Right lobe of liver (tissue), 6 donors: ENCODE measurements at regions not wholly inside any gene's neighbourhood (a gene's known extent, or its start where the extent isn't known, plus 50 kb on each side); places are given as distances from the start of the nearest gene placed in this dataset.

Experiments used
- ATAC-seq, 4 donors: fragments of 200-7000 bp; cut with Tn5 transposase; one replicate each; pipeline ENCODE4 v1.9.1; 2020; ENCODE audit warnings: mild to moderate bottlenecking in 4 of 4, moderate library complexity in 4 of 4
- DNase-seq, 3 donors: peaks; one replicate each; pipeline ENCODE4 v3.0.0-alpha.2; 2020
- H3K27ac ChIP-seq, 3 donors: fragments of 200-600 bp; one replicate each; pipeline ENCODE4 v1.8.0; 2022
- H3K27me3 ChIP-seq, 2 donors: fragments of 200-600 bp; one replicate each; pipeline ENCODE4 v1.8.0; 2022
- H3K36me3 ChIP-seq, 4 donors: fragments of 200-600 bp; sonication (generic) in 1 of 4; one replicate each; pipeline versions ENCODE4 v1.5.1 to v1.8.0; 2017 to 2022; ENCODE audit warnings: control low read depth in 1 of 4
- H3K4me1 ChIP-seq, 4 donors: fragments of 200-600 bp; sonication (generic) in 1 of 4; one replicate each; pipeline versions ENCODE4 v1.5.1 to v1.8.0; 2017 to 2022; ENCODE audit warnings: control low read depth in 1 of 4
- H3K4me3 ChIP-seq, 3 donors: fragments of 200-600 bp; one replicate each; pipeline ENCODE4 v1.8.0; 2022
- H3K9me3 ChIP-seq, 4 donors: fragments of 200-600 bp; sonication (generic) in 1 of 4; one replicate each; pipeline versions ENCODE4 v1.5.1 to v1.8.0; 2017 to 2022; ENCODE audit warnings: control low read depth in 1 of 4
- CTCF ChIP-seq, 4 donors: fragments of 200-600 bp in 3 of 4; fragments of 450-650 bp in 1 of 4; IDR thresholded peaks; one replicate each; pipeline versions ENCODE4 v1.5.1 to v1.8.0; 2016 to 2022; ENCODE audit warnings: antibody characterized with exemption in 4 of 4, mild to moderate bottlenecking in 2 of 4
- POLR2A ChIP-seq: fragments of 450-650 bp; IDR thresholded peaks from one replicate; pipeline ENCODE4 v1.6.1; 2017; ENCODE audit warnings: antibody characterized with exemption, mild to moderate bottlenecking
- WGBS: methylation state at CpG from one replicate; pipeline ENCODE4 v1.1.6; 2018; ENCODE audit warnings: low coverage, low lambda C conversion rate; ENCODE audit not compliant: insufficient coverage; ENCODE audit errors: missing lambda C conversion rate; 5-methylcytosine and 5-hydroxymethylcytosine counted together
- intact Hi-C, 2 donors: fragments of 100-400 bp; cut with DNase I; formaldehyde crosslinking; loops; one replicate each; pipeline versions ENCODE4 v1.11.2 to v1.14.1; 2022
- donor health status: DM: no; HTN: yes; CAD: no.
- donor health status: DM: no; HTN: no; CAD: no.
- donor health status: DM: no; HTN: no; CAD: no.
- donor health status: DM: no; HTN: yes; CAD: no.
- donor health status: DM: no; HTN: yes; CAD: no.

- Histone ChIP-seq H3K4me1 (no peaks in the 10 kb centered on the region), H3K4me3 (no peak overlapping the region), H3K36me3 (no peaks in the 10 kb centered on the region), H3K27ac (no peak overlapping the region), H3K9me3 (no peaks in the 10 kb centered on the region), H3K27me3 (no peaks in the 10 kb centered on the region)
- no peak for ATAC-seq
- WGBS: 39% methylated on average over 5 of the region's 5 CpGs
- DNase-seq: no peak
- intact Hi-C loops: no loop called here
- TF ChIP-seq POLR2A (no peak), CTCF (IDR thresholded peaks at IDR 0.05) (no peak)
These were observed 194.3 kb upstream of the MDFIC2 start for GRCh38 chr3:70506775-70507174.

- TF ChIP-seq CTCF (IDR thresholded peaks at IDR 0.05) (no peak), POLR2A (no peak)
- no peaks in the 10 kb centered on the region for H3K27me3 ChIP-seq
- no peak overlapping the region for H3K4me3 ChIP-seq
- no peak for ATAC-seq
- intact Hi-C loops: no loop called here
- H3K27ac ChIP-seq: no peak overlapping the region
- H3K36me3 ChIP-seq: no peaks in the 10 kb centered on the region
- DNase-seq: no peak
- 25% methylated on average over 3 of the region's 3 CpGs for WGBS
- H3K4me1 ChIP-seq: no peaks in the 10 kb centered on the region
- no peaks in the 10 kb centered on the region for H3K9me3 ChIP-seq
These were observed 189.1 kb upstream of the MDFIC2 start for GRCh38 chr3:70501561-70501960.

- Histone ChIP-seq H3K27ac (no peak overlapping the region), H3K4me3 (no peak overlapping the region), H3K36me3 (no peaks in the 10 kb centered on the region), H3K27me3 (no peaks in the 10 kb centered on the region), H3K4me1 (no peaks in the 10 kb centered on the region), H3K9me3 (no peaks in the 10 kb centered on the region)
- no peak for TF ChIP-seq CTCF (IDR thresholded peaks at IDR 0.05)
- TF ChIP-seq POLR2A: no peak
- intact Hi-C loops: no loop called here
- DNase-seq (no peak), ATAC-seq (no peak)
- 31% methylated on average over 7 of the region's 7 CpGs for WGBS
These were observed 176.4 kb upstream of the MDFIC2 start for GRCh38 chr3:70488816-70489215.

GRCh38 chr3:70488131-70488530 is 175.7 kb upstream of the MDFIC2 start:
- Histone ChIP-seq H3K9me3 (no peaks in the 10 kb centered on the region), H3K27ac (no peak overlapping the region), H3K4me3 (no peak overlapping the region), H3K4me1 (no peaks in the 10 kb centered on the region), H3K36me3 (no peaks in the 10 kb centered on the region), H3K27me3 (no peaks in the 10 kb centered on the region)
- WGBS: 51% methylated on average over 5 of the region's 5 CpGs
- ATAC-seq: no peak
- intact Hi-C loops: no loop called here
- TF ChIP-seq CTCF (IDR thresholded peaks at IDR 0.05) (no peak), POLR2A (no peak)
- no peak for DNase-seq

GRCh38 chr3:70486414-70487017 is 174.1 kb upstream of the MDFIC2 start:
- ATAC-seq (no peak), DNase-seq (no peak)
- TF ChIP-seq POLR2A (no peak), CTCF (IDR thresholded peaks at IDR 0.05) (no peak)
- 32% methylated on average over 2 of the region's 2 CpGs for WGBS
- Histone ChIP-seq H3K36me3 (no peaks in the 10 kb centered on the region), H3K9me3 (no peaks in the 10 kb centered on the region), H3K4me1 (no peaks in the 10 kb centered on the region), H3K27me3 (no peaks in the 10 kb centered on the region), H3K4me3 (no peak overlapping the region), H3K27ac (no peak overlapping the region)
- intact Hi-C loops: no loop called here
